Astrocyte of the cerebellum (primary cell): ENCODE measurements at regions not wholly inside any gene's neighbourhood (a gene's known extent, or its start where the extent isn't known, plus 50 kb on each side); places are given as distances from the start of the nearest gene placed in this dataset.

Source experiments
- DNase-seq: peaks from one replicate; pipeline ENCODE4 v3.0.0-alpha.2; 2011; ENCODE audit warnings: low read depth
- H3K4me3 ChIP-seq: 2 replicates; pipeline ENCODE4 v1.5.1; 2011; ENCODE audit warnings: mild to moderate bottlenecking, low read depth, low read length, moderate library complexity
- CTCF ChIP-seq: IDR thresholded peaks from 2 replicates; pipeline ENCODE4 v1.5.1; 2012; ENCODE audit warnings: low read length, low read depth, moderate library complexity, mild to moderate bottlenecking; ENCODE audit errors: missing control alignments
- in situ Hi-C: cut with HindIII; loops from 2 replicates; pipeline ENCODE4 v1.10.0; 2017; ENCODE audit warnings: low sequenced_read_pairs

- H3K4me3 ChIP-seq: no peak overlapping the region
- no peak for DNase-seq
- TF ChIP-seq CTCF: no peak
- in situ Hi-C loops: no loop called here
Observed at GRCh38 chr16:6524501-6524900, 808.1 kb upstream of the RBFOX1 start.

DNA sequence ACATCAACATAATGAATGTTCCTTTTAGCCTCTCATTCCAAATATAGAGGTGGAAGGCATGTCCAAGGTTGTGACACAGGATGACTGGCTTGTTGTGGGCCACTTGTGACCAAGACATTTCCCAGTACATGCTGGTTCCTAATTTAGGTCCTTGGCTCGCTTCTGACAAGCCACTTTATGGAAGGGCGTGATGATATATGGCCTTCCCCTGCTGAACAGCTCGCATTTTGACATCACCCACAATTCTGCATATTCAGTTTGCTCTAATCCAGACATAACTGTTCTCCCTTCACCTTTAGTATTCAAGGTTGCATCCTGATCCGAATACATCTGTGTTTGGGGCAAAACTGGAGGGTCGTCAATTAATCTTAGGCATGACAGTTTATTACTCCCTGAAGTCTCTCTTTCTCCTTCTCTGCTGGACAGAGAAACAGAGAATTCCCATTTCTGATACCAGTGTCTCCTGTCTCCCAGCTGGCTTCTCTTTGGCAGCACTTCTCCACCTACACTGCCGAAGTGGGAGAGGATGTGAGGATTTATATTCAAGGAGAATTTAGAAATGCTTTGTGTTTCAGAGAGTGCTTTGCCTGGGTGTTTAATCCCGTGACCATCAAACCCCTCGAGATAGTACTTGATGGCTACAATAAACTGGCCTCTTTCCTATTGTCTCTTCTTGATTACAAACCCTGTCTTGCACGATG is 815.5 kb upstream of the RBFOX1 start:
- TF ChIP-seq CTCF: no peak
- DNase-seq: no peak
- H3K4me3 ChIP-seq: no peak overlapping the region
- in situ Hi-C loops: no loop called here

DNA sequence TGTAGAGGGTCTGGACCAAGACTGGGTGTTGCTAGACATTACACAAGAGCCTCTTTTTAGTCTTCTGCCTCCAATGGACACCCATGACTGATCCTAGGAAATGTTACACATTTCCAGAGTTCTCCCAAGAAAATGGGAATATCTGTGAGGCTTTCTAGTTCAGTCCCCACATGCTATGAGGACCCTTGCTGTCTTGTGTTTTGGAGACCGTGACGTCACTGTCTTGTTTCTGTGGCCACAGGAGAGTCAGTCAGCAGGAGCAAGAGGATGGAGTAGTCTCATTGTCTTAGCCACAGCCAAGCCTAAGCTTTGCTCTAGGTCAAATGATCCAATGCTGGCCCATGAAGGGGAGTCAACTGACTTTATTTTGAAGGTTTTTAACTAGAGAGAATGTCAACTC is 820.1 kb upstream of the RBFOX1 start:
- no peak for DNase-seq
- in situ Hi-C loops: no loop called here
- H3K4me3 ChIP-seq: no peak overlapping the region
- TF ChIP-seq CTCF: no peak

DNA sequence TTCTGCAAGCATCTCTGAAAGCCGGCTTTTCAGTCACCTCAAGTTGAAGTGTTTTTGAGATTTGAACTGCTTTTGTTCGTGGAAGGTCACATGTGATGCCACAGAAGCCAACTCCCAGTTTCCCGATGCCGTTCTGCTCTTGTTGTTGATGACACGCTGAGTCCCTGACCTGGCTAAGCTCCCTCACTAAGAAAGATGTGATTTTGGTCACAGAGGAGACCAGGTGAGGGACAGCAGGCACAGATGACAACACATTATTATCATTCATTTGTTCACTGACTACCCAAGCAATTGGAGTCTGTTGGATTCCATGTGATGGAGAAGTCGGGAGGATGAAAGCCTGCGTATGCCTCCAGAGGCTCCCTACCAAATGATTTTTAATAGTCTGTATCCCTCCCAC is 822.4 kb upstream of the RBFOX1 start:
- no peak overlapping the region for H3K4me3 ChIP-seq
- in situ Hi-C loops: no loop called here
- no peak for DNase-seq
- TF ChIP-seq CTCF: no peak

- DNase-seq: no peak
- TF ChIP-seq CTCF: no peak
- no peak overlapping the region for H3K4me3 ChIP-seq
- in situ Hi-C loops: no loop called here
Observed at GRCh38 chr16:6499413-6499812, 833.2 kb upstream of the RBFOX1 start.

DNA sequence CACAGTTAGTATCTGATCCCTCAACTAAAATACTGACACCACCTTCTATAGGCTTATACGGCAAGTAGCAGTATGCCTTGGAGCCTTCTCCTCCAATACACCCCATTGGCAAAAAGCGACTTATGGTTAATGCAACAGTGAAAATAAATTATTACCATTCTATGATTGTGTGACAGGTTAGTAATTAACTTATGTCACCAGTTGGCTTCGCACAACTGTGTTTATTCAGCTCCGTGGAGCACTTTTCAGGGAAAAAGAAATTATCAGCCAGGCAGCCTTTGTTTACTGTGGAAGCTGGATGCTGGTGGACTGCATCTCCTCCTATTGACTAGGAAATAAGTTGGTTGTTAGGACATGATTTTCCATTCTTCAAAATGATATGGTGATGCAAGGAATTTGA is 833.8 kb upstream of the RBFOX1 start:
- in situ Hi-C loops: no loop called here
- TF ChIP-seq CTCF: no peak
- no peak for DNase-seq
- no peak overlapping the region for H3K4me3 ChIP-seq
